ENCODE measurements at regions not wholly inside any gene's neighbourhood (a gene's known extent, or its start where the extent isn't known, plus 50 kb on each side); places are given as distances from the start of the nearest gene placed in this dataset.

DNA sequence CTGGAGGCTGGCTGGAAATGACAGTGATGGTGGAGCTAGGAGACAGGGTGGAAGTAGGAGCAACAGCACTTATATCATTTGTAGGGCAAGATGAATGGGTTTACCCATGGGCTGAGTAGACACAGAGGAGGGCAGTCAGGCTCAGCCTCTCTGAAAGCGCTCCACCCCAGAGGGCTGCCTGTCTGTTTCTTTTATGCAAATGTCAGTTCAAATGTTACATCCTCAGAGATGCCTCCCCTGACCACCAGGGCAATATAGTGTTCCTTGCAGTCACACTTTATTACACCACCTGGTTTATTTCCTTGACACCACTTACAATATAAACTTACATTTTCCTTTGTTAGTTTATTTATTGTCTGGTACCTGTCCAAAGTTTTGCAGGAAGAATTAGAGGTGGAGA, 159.5 kb upstream of the IL12B start:
- TF ChIP-seq, protein P1, sequence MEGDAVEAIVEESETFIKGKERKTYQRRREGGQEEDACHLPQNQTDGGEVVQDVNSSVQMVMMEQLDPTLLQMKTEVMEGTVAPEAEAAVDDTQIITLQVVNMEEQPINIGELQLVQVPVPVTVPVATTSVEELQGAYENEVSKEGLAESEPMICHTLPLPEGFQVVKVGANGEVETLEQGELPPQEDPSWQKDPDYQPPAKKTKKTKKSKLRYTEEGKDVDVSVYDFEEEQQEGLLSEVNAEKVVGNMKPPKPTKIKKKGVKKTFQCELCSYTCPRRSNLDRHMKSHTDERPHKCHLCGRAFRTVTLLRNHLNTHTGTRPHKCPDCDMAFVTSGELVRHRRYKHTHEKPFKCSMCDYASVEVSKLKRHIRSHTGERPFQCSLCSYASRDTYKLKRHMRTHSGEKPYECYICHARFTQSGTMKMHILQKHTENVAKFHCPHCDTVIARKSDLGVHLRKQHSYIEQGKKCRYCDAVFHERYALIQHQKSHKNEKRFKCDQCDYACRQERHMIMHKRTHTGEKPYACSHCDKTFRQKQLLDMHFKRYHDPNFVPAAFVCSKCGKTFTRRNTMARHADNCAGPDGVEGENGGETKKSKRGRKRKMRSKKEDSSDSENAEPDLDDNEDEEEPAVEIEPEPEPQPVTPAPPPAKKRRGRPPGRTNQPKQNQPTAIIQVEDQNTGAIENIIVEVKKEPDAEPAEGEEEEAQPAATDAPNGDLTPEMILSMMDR (IDR thresholded peaks at IDR 0.05), result no peak
- TF ChIP-seq POLR2A (IDR thresholded peaks at IDR 0.05), result no peak

All from gastroesophageal sphincter (tissue), 3 donors.